ENCODE measurements at regions not wholly inside any gene's neighbourhood (a gene's known extent, or its start where the extent isn't known, plus 50 kb on each side); places are given as distances from the start of the nearest gene placed in this dataset.

DNA sequence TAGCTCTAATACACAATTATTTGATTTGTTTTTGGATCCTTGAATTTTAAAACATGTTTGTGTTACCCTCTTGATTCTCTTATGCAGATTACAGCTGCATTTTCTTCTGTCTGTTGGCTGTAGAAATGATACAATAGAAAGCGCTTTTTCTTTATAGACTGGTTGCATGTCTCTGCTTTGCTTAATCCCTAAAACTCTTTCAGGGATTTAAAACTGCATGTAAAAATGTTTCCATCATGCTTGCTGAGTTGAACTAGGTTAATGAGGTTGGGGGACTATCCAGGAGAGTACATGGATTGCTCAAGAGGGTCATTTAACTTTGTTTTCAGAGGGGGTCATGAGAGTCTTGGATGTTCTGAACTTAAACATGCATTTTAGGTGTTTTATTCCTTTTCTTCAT, 166.4 kb upstream of the IFNG-AS1 start:
- no peak overlapping the region for H3K4me3 ChIP-seq
- H3K27ac ChIP-seq = no peak overlapping the region
- TF ChIP-seq POLR2A (IDR thresholded peaks at IDR 0.05) (no peak), EP300 (IDR thresholded peaks at IDR 0.05) (no peak)
- TF ChIP-seq, protein P1, sequence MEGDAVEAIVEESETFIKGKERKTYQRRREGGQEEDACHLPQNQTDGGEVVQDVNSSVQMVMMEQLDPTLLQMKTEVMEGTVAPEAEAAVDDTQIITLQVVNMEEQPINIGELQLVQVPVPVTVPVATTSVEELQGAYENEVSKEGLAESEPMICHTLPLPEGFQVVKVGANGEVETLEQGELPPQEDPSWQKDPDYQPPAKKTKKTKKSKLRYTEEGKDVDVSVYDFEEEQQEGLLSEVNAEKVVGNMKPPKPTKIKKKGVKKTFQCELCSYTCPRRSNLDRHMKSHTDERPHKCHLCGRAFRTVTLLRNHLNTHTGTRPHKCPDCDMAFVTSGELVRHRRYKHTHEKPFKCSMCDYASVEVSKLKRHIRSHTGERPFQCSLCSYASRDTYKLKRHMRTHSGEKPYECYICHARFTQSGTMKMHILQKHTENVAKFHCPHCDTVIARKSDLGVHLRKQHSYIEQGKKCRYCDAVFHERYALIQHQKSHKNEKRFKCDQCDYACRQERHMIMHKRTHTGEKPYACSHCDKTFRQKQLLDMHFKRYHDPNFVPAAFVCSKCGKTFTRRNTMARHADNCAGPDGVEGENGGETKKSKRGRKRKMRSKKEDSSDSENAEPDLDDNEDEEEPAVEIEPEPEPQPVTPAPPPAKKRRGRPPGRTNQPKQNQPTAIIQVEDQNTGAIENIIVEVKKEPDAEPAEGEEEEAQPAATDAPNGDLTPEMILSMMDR (IDR thresholded peaks at IDR 0.05) = no peak
- WGBS, 2 donors = 48 to 92% methylated on average over 1 of the region's 1 CpG
- H3K27me3 ChIP-seq = no peaks in the 10 kb centered on the region
- no peaks in the 10 kb centered on the region for H3K36me3 ChIP-seq
- H3K4me1 ChIP-seq = peaks cover 0 to 10% (median 0%) of the 10 kb centered on the region in 4 donors
- DNase-seq (ENCODE audit: low spot score in 2 of 2) = no peak
- H3K9me3 ChIP-seq = peaks cover 0 to under 1% (median 0%) of the 10 kb centered on the region in 4 donors

- DNase-seq (ENCODE audit: low spot score in 2 of 2) = no peak
- Histone ChIP-seq H3K9me3 (no peaks in the 10 kb centered on the region), H3K4me1 (peaks cover 0 to 19% (median 1%) of the 10 kb centered on the region in 4 donors), H3K27me3 (no peaks in the 10 kb centered on the region), H3K27ac (peak overlapping the region in 1 of 4 donors; percentile 90), H3K4me3 (no peak overlapping the region), H3K36me3 (no peaks in the 10 kb centered on the region)
- WGBS, 2 donors = 72 to 74% methylated on average over 2 of the region's 2 CpGs
- TF ChIP-seq EP300 (IDR thresholded peaks at IDR 0.05) = no peak
- TF ChIP-seq, protein P1 (IDR thresholded peaks at IDR 0.05) = no peak
- TF ChIP-seq POLR2A (IDR thresholded peaks at IDR 0.05) = no peak
Observed at GRCh38 chr12:67826148-67826547, 163.1 kb upstream of the IFNG-AS1 start.

- Histone ChIP-seq H3K9me3 (no peaks in the 10 kb centered on the region), H3K27ac (peak overlapping the region in 3 of 4 donors; percentile 44 to 90 (median 84)), H3K4me3 (peak overlapping the region in 3 of 4 donors; percentile 31 to 46 (median 35)), H3K4me1 (peaks cover 0 to 19% (median 1%) of the 10 kb centered on the region in 4 donors), H3K36me3 (no peaks in the 10 kb centered on the region), H3K27me3 (no peaks in the 10 kb centered on the region)
- TF ChIP-seq, protein P1 (IDR thresholded peaks at IDR 0.05) = no peak
- TF ChIP-seq POLR2A (IDR thresholded peaks at IDR 0.05) = no peak
- no peak for TF ChIP-seq EP300 (IDR thresholded peaks at IDR 0.05)
- WGBS, 2 donors = 60 to 67% methylated on average over 5 of the region's 5 CpGs
- no peak for DNase-seq (ENCODE audit: low spot score in 2 of 2)
Observed at GRCh38 chr12:67826946-67827720, 162.1 kb upstream of the IFNG-AS1 start.

DNA sequence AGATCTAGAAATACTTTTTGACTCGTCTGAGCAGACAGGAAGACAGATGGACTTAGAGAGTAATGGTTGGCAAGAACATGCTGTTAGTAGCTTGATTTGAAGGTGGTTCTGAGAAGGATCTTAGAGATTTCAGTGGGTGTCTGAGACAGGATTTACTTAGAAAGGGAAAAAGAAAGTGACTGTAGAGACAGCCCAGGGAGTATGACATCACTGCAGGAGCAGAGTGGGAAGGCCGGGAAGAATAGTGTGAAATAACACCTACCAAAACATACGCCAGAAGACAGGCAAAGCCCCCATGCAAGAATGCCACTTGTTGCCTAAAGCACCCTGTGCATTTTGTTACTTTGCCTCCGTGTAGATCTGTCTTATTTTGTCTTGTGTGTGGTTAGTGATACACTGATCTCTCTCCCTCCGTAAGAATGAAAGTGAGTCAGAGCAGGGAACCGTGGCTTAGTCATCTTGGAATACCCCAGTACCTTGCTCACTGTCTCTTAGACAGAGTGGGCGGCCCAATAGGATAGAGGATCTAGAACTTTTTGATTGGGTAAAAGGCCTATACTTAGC, 161.3 kb upstream of the IFNG-AS1 start:
- TF ChIP-seq EP300 (IDR thresholded peaks at IDR 0.05) = no peak
- TF ChIP-seq, protein P1 (IDR thresholded peaks at IDR 0.05) = no peak
- no peak for TF ChIP-seq POLR2A (IDR thresholded peaks at IDR 0.05)
- Histone ChIP-seq H3K4me1 (peaks cover 0 to 19% (median 1%) of the 10 kb centered on the region in 4 donors), H3K27me3 (no peaks in the 10 kb centered on the region), H3K27ac (peak overlapping the region; percentile 26 to 90 (median 64)), H3K9me3 (no peaks in the 10 kb centered on the region), H3K4me3 (peak overlapping the region in 3 of 4 donors; percentile 31 to 46 (median 35)), H3K36me3 (no peaks in the 10 kb centered on the region)
- peak in 1 of 2 donors; percentile 33 for DNase-seq (ENCODE audit: low spot score in 2 of 2)
- 18 to 28% methylated on average over 7 of the region's 7 CpGs for WGBS, 2 donors

- Histone ChIP-seq H3K27ac (no peak overlapping the region), H3K27me3 (no peaks in the 10 kb centered on the region), H3K9me3 (no peaks in the 10 kb centered on the region), H3K36me3 (no peaks in the 10 kb centered on the region), H3K4me1 (peaks cover 0 to 19% (median 1%) of the 10 kb centered on the region in 4 donors), H3K4me3 (no peak overlapping the region)
- DNase-seq (ENCODE audit: low spot score in 2 of 2) = no peak
- 87 to 90% methylated on average over 4 of the region's 4 CpGs for WGBS, 2 donors
- TF ChIP-seq, protein P1 (IDR thresholded peaks at IDR 0.05) = no peak
- TF ChIP-seq POLR2A (IDR thresholded peaks at IDR 0.05) (no peak), EP300 (IDR thresholded peaks at IDR 0.05) (no peak)
Observed at GRCh38 chr12:67829896-67830295, 159.4 kb upstream of the IFNG-AS1 start.
